ENCODE measurements at regions not wholly inside any gene's neighbourhood (a gene's known extent, or its start where the extent isn't known, plus 50 kb on each side); places are given as distances from the start of the nearest gene placed in this dataset.
A peak's percentile ranks its signal among the peaks of the same experiment; 100 is the strongest.

- H3K9ac ChIP-seq (replicated peaks in 1 of 4; ENCODE audit: extremely low read depth in 1 of 4, low read depth in 3 of 4, low read length in 3 of 4), result no peak overlapping the region
- H3K4me2 ChIP-seq (ENCODE audit: insufficient read depth in 1 of 2, low read depth in 2 of 2, low read length in 2 of 2), result no peak overlapping the region
- no peak overlapping the region for H3K14ac ChIP-seq (ENCODE audit: insufficient read length)
- H3K56ac ChIP-seq (replicated peaks; ENCODE audit: insufficient read length, low read depth, low read length), result no peak overlapping the region
- no peak overlapping the region for H3K18ac ChIP-seq (ENCODE audit: extremely low read depth, low read length)
- DNase-seq (ENCODE audit: low read depth in 1 of 2, low spot score in 2 of 2) (no peak), FAIRE-seq (no peak)
- H2AK5ac ChIP-seq (ENCODE audit: low read depth, low read length), result peak overlapping the region; percentile 97; the same call in 1 of the 2 replicates
- peak overlapping the region; percentile 53; the same call in 1 of the 2 replicates for H2BK15ac ChIP-seq (ENCODE audit: low read length)
- H4K91ac ChIP-seq (replicated peaks; ENCODE audit: insufficient read length, low read length), result no peak overlapping the region
- H2BK20ac ChIP-seq (ENCODE audit: low read length), result no peak overlapping the region
- H2AFZ ChIP-seq (ENCODE audit: low read length), result no peak overlapping the region
- H3K4me1 ChIP-seq (replicated peaks in 1 of 4; ENCODE audit: control insufficient read depth in 3 of 4, insufficient read depth in 4 of 4, low read length in 3 of 4), result no peaks in the 10 kb centered on the region
- H3K79me2 ChIP-seq (ENCODE audit: control insufficient read depth in 1 of 2, insufficient read depth in 2 of 2, low read length in 2 of 2), result no peaks in the 10 kb centered on the region
- ChIA-PET POLR2A (ENCODE audit: partially characterized antibody) (no interaction called here), CTCF (ENCODE audit: partially characterized antibody) (no interaction called here)
- no peaks in the 10 kb centered on the region for H3K79me1 ChIP-seq (ENCODE audit: low read depth, low read length)
- no peak overlapping the region for H2BK12ac ChIP-seq (ENCODE audit: low read depth, low read length)
- H3K27me3 ChIP-seq (replicated peaks in 1 of 4; ENCODE audit: control insufficient read depth in 3 of 4, extremely low read depth in 1 of 4, insufficient read depth in 3 of 4, low read length in 3 of 4), result no peaks in the 10 kb centered on the region
- H3K9me3 ChIP-seq (ENCODE audit: insufficient read depth in 2 of 2, low read depth in 1 of 2, low read length in 1 of 2), result no peaks in the 10 kb centered on the region
- no peak overlapping the region for H4K5ac ChIP-seq (ENCODE audit: insufficient read length, low read depth, low read length)
- no peak overlapping the region for H2BK120ac ChIP-seq (replicated peaks; ENCODE audit: low read depth, low read length)
- no peaks in the 10 kb centered on the region for H4K20me1 ChIP-seq (replicated peaks in 1 of 2; ENCODE audit: control insufficient read depth in 1 of 2, insufficient read depth in 2 of 2, low read length in 2 of 2)
- no peaks in the 10 kb centered on the region; the same call in 1 of the 2 replicates for H3K23me2 ChIP-seq (ENCODE audit: low read depth, low read length)
- 97% methylated on average over 4 of the region's 4 CpGs; no CpG with 5 or more reads in 1 of the 2 experiments for WGBS, 2 experiments (ENCODE audit: extremely low coverage in 1 of 2, insufficient coverage in 1 of 2, insufficient read length in 1 of 2, insufficient replicate concordance in 2 of 2, low coverage in 1 of 2, low lambda C conversion rate in 2 of 2, missing lambda C conversion rate in 1 of 2)
- H2BK5ac ChIP-seq (ENCODE audit: low read depth, low read length), result no peak overlapping the region
- no peak overlapping the region for H3K27ac ChIP-seq (ENCODE audit: low read depth, low read length)
- no peaks in the 10 kb centered on the region for H3K36me3 ChIP-seq (ENCODE audit: control insufficient read depth in 2 of 4, insufficient read depth in 4 of 4, low read length in 3 of 4)
- no peak overlapping the region for H3K23ac ChIP-seq (ENCODE audit: insufficient read length)
- no peak overlapping the region for H3K4me3 ChIP-seq (ENCODE audit: extremely low read depth in 1 of 4, insufficient read depth in 2 of 4, low read depth in 3 of 4, low read length in 4 of 4)
- no peak overlapping the region for H3K4ac ChIP-seq (replicated peaks; ENCODE audit: insufficient read length, low read depth, low read length)
- no peak overlapping the region for H4K8ac ChIP-seq (ENCODE audit: extremely low read depth, insufficient read depth, low read length)
- TF ChIP-seq TAF7 (optimal IDR thresholded peaks at IDR 0.05; ENCODE audit: borderline replicate concordance, low read depth, low read length), result no peak
- TF ChIP-seq JUN (IDR thresholded peaks at IDR 0.05; ENCODE audit: low read depth, low read length), result no peak
- TF ChIP-seq E2F6 (IDR thresholded peaks at IDR 0.05), result no peak
- TF ChIP-seq SIX5 (IDR thresholded peaks at IDR 0.05; ENCODE audit: low read depth, low read length), result no peak
- no peak for TF ChIP-seq TBP (IDR thresholded peaks at IDR 0.05; ENCODE audit: low read depth, low read length)
- TF ChIP-seq KDM4A (IDR thresholded peaks at IDR 0.05; ENCODE audit: low read depth, low read length, severe bottlenecking), result no peak
- TF ChIP-seq CBX8 (IDR thresholded peaks at IDR 0.05; ENCODE audit: borderline replicate concordance, low read depth, low read length), result no peak
- TF ChIP-seq MAX (IDR thresholded peaks at IDR 0.05), result no peak
- TF ChIP-seq SIN3A (conservative IDR thresholded peaks at IDR 0.05 in 1 of 2, IDR thresholded peaks at IDR 0.05 in 1 of 2; ENCODE audit: low read depth in 1 of 2, low read length in 2 of 2), result no peak
- no peak for TF ChIP-seq EZH2 (IDR thresholded peaks at IDR 0.05; ENCODE audit: low read depth, low read length, severe bottlenecking)
- TF ChIP-seq JUND (IDR thresholded peaks at IDR 0.05; ENCODE audit: low read length), result no peak
- TF ChIP-seq PHF8 (conservative IDR thresholded peaks at IDR 0.05; ENCODE audit: low read depth, low read length), result no peak
- TF ChIP-seq ASH2L (IDR thresholded peaks at IDR 0.05; ENCODE audit: low read length), result no peak
- no peak for TF ChIP-seq CHD1 (IDR thresholded peaks at IDR 0.05; ENCODE audit: low read depth, low read length)
These were observed 52.7 kb upstream of the HIF1A start for GRCh38 chr14:61642614-61642982.

Data from H1 (cell line).